Motor neuron (in vitro differentiated cells): ENCODE measurements at regions not wholly inside any gene's neighbourhood (a gene's known extent, or its start where the extent isn't known, plus 50 kb on each side); places are given as distances from the start of the nearest gene placed in this dataset.

Source experiments
- ATAC-seq, 8 experiments: fragments of 200-7000 bp; cut with Tn5 transposase; replicated peaks in 6 of 8; 2 replicates each; pipeline ENCODE4 v1.8.0; 2021; ENCODE audit warnings: mild to moderate bottlenecking in 8 of 8, moderate library complexity in 8 of 8
- H3K27ac ChIP-seq, 2 donors: fragments of 250-450 bp; sonication (Bioruptor Pico); 2 replicates each; pipeline ENCODE4 v1.9.0; 2021; ENCODE audit warnings: antibody characterized with exemption in 2 of 2, mild to moderate bottlenecking in 2 of 2, moderate library complexity in 1 of 2
- H3K4me1 ChIP-seq, 2 donors: fragments of 250-450 bp; sonication (Bioruptor Pico); replicated peaks in 1 of 2; 2 replicates each; pipeline ENCODE4 v1.6.1; 2021; ENCODE audit warnings: antibody characterized with exemption in 2 of 2, mild to moderate bottlenecking in 2 of 2, moderate library complexity in 1 of 2
- H3K4me3 ChIP-seq, 5 donors: fragments of 250-450 bp; sonication (Bioruptor Pico); 2 replicates each; pipeline ENCODE4 v1.9.0; 2021; ENCODE audit warnings: antibody characterized with exemption in 5 of 5, mild to moderate bottlenecking in 5 of 5, moderate library complexity in 4 of 5
- WGBS, 10 experiments: fragments of 450-650 bp; shearing (Covaris generic); methylation state at CpG; one replicate each; pipeline ENCODE4 v1.0.0; 2022; 5-methylcytosine and 5-hydroxymethylcytosine counted together
- in situ Hi-C, 9 experiments: fragments of 400-800 bp; cut with MboI; loops; one replicate each; pipeline ENCODE4 v1.15.0; 2021; ENCODE audit warnings: low sequenced_read_pairs in 9 of 9, low pct_unique_long_range_greater_than_20kb in 2 of 9; ENCODE audit not compliant: unreplicated experiment in 9 of 9

GRCh38 chr15:95365511-95366107 is 964.9 kb upstream of the NR2F2 start:
- Histone ChIP-seq H3K4me3 (no peak overlapping the region), H3K27ac (no peak overlapping the region), H3K4me1 (peaks cover 13 to 46% of the 10 kb centered on the region in 2 donors)
- WGBS, 10 experiments, result 0 to 87% (median 46%) methylated on average over 2 to 11 of the region's 12 CpGs; no CpG with 5 or more reads in 2 of the 10 experiments
- ATAC-seq, result peak in 5 of 8 experiments; percentile 87 to 94 (median 90)
- in situ Hi-C loops, result no loop called here

DNA sequence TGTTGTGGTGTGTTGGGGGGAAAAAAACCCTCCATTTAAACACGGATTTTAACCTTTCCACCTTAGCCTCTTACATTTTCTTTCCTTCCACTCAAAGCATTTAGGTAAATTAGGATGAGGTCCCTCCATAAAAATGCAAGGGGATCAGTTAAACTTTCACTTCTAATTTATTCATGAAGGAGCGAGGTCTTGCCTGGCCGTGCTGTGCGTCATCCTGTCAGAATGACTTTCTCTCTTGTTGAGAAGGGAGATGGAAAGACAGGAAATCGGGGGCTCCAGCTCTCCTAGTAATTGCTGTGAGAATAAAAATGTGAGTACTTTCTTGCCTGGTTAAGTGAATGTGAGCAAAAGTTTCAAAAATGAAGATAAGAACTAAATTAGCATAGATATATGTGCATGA is 962.3 kb upstream of the NR2F2 start:
- Histone ChIP-seq H3K27ac (no peak overlapping the region), H3K4me1 (peaks cover 13 to 46% of the 10 kb centered on the region in 2 donors), H3K4me3 (no peak overlapping the region)
- in situ Hi-C loops, result no loop called here
- ATAC-seq, result peak in 3 of 8 experiments; percentile 11 to 71 (median 48)
- WGBS, 10 experiments, result 7 to 80% (median 18%) methylated on average over 1 to 5 of the region's 5 CpGs; no CpG with 5 or more reads in 1 of the 10 experiments

DNA sequence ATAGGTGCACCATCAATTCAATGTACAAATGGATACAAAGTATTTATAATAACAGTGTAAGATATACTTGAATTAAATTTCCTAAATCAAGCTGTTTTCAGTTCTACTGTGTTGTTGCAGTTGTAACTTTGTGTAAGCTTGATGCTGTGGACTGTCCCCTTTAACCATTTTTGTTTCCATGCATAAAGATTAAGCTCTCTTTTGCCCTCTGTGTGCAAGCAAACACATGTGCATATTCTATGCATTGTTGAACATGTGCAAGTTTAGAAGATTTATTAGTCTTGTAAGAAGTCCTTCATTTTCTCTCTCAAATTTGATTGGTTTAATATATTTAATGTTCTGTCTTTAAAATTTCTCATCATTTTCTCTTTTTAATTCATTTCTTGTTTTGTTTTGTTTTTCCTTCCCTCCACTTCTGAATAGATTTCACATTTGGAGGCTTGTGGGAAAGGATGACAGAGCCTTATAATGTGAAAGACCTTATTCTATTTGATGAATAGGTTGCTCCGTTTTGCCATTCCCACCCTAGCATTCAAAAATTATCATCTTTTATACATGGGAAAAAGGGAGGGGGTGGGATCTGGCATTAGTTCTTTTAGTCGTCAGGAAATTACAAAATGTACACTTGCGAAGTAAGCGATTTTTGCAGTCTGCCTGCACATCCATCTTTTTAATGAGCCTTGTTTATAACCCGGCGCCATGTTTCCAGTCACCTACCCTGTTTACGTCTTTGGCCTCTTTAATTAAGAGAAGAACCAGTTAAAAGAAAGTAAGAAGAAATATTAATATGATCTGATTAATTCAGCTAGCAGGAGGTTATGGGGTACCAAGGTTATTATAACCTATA is 961.5 kb upstream of the NR2F2 start:
- peak in 3 of 8 experiments; percentile 63 to 86 (median 76) for ATAC-seq
- H3K4me1 ChIP-seq, result peaks cover 13 to 46% of the 10 kb centered on the region in 2 donors
- WGBS, 10 experiments, result 0 to 80% (median 53%) methylated on average over 3 to 7 of the region's 7 CpGs; no CpG with 5 or more reads in 1 of the 10 experiments
- no peak overlapping the region for H3K27ac ChIP-seq
- in situ Hi-C loops, result no loop called here
- no peak overlapping the region for H3K4me3 ChIP-seq

DNA sequence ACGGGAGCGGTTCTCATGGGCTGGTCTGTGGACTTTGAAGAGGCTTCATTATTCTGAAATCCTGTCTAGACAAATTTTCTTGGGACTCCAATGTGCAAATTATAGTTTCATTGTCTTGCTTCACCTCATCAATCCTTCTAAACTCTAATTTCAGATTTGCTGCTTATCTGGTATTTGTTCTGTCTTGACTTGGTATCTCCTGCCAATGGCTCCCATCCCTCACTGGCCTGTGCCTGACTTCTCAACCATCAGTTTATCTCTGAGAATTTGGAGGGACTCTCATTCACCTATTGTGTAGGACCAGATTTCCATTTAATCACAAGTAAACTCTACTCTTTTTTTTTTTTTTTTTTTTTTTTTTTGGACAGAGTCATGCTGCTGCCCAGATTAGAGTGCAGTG is 960.2 kb upstream of the NR2F2 start:
- H3K4me1 ChIP-seq, result peaks cover 13 to 39% of the 10 kb centered on the region in 2 donors
- H3K27ac ChIP-seq, result no peak overlapping the region
- in situ Hi-C loops, result no loop called here
- H3K4me3 ChIP-seq, result no peak overlapping the region
- no peak for ATAC-seq
- 38 to 100% (median 83%) methylated on average over 1 to 2 of the region's 2 CpGs; no CpG with 5 or more reads in 3 of the 10 experiments for WGBS, 10 experiments

GRCh38 chr15:95371664-95372063 is 958.8 kb upstream of the NR2F2 start:
- WGBS, 10 experiments, result 40 to 100% (median 78%) methylated on average over 1 to 2 of the region's 2 CpGs; no CpG with 5 or more reads in 1 of the 10 experiments
- Histone ChIP-seq H3K27ac (no peak overlapping the region), H3K4me1 (peaks cover 4 to 25% of the 10 kb centered on the region in 2 donors), H3K4me3 (no peak overlapping the region)
- ATAC-seq, result no peak
- in situ Hi-C loops, result no loop called here

DNA sequence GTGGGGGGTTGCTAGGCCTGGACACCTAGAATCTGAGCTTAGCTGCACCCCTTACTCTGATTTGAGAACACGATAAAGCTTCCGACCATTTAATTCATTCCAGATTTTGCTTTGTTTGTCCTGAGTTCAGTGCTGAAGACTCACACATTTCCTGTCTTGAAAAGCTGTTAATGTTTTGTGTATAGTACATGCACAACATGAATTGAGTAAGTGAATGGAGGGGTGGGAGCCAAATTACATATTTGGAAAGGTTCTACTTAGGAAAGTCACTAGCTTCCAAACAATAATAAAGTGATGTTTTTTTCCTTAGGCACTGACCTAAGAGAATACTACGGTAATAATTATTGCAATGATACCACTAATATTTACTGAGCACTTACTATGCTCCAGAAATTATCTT is 955.2 kb upstream of the NR2F2 start:
- 40 to 100% (median 100%) methylated on average over 1 to 3 of the region's 3 CpGs; no CpG with 5 or more reads in 3 of the 10 experiments for WGBS, 10 experiments
- no peak overlapping the region for H3K4me3 ChIP-seq
- in situ Hi-C loops, result no loop called here
- H3K4me1 ChIP-seq, result no peaks in the 10 kb centered on the region
- no peak overlapping the region for H3K27ac ChIP-seq
- ATAC-seq, result no peak

DNA sequence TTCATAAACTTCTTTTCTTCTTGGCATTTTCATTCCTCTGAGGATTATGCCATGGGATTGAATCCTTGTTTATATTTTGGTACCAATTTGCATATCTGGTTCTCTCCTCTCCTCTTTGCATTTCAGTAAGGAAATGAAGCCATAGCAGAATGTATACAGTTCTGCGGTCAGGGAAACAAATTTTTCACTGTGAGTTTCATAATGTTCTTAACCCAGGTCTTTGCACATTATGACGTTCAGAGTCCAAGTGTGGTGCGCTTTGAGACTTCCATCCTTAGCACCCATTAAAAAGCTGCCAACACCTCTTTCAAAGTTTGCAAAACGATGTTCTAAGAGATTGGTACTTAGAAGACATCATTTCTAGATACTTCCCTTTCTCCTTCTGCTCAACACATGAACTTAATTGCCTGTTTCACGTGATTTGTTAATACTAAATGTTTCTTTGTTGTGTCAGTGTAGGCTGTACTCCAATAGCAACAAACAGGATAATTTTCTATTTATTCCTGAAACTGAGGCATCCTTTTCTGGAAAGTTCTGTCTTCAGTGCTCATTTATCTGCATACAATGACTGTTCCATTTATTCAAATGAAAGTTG is 953.1 kb upstream of the NR2F2 start:
- in situ Hi-C loops, result no loop called here
- WGBS, 10 experiments, result 15 to 100% (median 84%) methylated on average over 2 to 5 of the region's 5 CpGs; no CpG with 5 or more reads in 1 of the 10 experiments
- no peaks in the 10 kb centered on the region for H3K4me1 ChIP-seq
- ATAC-seq, result peak in 2 of 8 experiments; percentile 42 to 58
- H3K4me3 ChIP-seq, result no peak overlapping the region
- H3K27ac ChIP-seq, result no peak overlapping the region

DNA sequence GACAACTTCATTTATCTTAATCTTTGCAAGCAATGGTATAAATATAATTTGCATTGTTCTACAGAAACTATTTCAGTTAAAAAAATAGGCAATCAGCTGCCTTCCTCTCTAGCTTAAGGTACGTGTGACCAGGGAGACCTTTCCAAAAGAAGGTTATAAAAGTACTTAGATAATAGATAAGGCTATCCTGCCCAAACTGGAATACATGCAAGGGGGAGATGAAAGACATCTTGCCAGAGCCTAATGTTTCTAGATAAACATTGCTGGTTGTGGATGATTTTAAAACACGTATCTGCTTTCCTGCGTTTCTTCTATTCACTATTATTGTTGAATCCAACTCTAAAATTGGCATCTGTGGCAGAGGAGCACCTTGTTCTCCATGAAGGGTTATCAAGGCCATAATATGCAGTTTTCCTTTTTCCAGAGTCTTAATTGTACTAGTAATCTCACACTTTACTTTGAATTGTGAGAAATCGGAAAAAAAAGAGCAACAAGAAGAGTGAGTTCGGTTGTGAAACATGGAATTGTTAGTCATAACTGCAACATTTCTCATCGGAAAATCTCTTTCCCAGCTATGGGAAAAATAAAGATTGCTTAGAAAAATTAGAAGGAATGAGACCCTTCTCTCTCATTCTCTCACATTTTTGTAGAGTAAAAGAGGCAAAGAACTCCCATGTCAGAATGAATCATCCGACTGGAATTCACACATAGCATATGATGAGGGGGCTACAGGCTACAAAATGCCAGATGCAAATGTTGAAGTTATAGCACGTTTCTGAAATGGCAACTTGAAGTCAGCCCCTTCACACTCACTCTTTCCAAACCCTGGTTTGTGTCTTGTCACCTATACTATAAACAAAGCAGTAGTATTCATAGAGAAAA is 936.1 kb upstream of the NR2F2 start:
- no peak for ATAC-seq
- no peaks in the 10 kb centered on the region for H3K4me1 ChIP-seq
- no peak overlapping the region for H3K4me3 ChIP-seq
- WGBS, 10 experiments, result 23 to 86% (median 76%) methylated on average over 4 to 8 of the region's 8 CpGs; no CpG with 5 or more reads in 1 of the 10 experiments
- in situ Hi-C loops, result no loop called here
- no peak overlapping the region for H3K27ac ChIP-seq

GRCh38 chr15:95400428-95400827 is 930.1 kb upstream of the NR2F2 start:
- H3K27ac ChIP-seq, result no peak overlapping the region
- peak in 2 of 8 experiments; percentile 25 to 51 for ATAC-seq
- in situ Hi-C loops, result no loop called here
- H3K4me1 ChIP-seq, result no peaks in the 10 kb centered on the region
- WGBS, 10 experiments, result 0 to 100% (median 48%) methylated on average over 1 of the region's 1 CpG; no CpG with 5 or more reads in 6 of the 10 experiments
- H3K4me3 ChIP-seq, result no peak overlapping the region

DNA sequence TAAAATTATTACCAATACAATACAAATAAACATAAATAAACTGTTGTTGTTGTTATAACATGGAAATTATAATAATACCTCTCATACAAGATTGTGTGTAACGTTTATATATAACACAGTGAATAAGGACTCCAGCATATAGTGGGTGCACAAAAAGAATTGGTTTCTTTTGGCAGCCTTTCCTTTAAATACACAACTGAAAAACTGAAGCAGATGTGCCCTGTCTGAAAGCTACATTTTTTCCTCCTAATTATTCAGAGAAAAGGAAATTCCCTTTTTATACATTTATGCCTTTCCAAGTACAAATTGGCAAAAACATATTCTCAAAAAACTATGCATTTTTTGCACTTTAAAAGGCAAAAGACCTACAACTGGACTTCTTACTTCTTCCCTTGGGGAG is 928.9 kb upstream of the NR2F2 start:
- WGBS, 10 experiments, result 0 to 100% (median 38%) methylated on average over 1 of the region's 1 CpG; no CpG with 5 or more reads in 3 of the 10 experiments
- in situ Hi-C loops, result no loop called here
- no peak overlapping the region for H3K4me3 ChIP-seq
- no peaks in the 10 kb centered on the region for H3K4me1 ChIP-seq
- no peak overlapping the region for H3K27ac ChIP-seq
- ATAC-seq, result no peak

DNA sequence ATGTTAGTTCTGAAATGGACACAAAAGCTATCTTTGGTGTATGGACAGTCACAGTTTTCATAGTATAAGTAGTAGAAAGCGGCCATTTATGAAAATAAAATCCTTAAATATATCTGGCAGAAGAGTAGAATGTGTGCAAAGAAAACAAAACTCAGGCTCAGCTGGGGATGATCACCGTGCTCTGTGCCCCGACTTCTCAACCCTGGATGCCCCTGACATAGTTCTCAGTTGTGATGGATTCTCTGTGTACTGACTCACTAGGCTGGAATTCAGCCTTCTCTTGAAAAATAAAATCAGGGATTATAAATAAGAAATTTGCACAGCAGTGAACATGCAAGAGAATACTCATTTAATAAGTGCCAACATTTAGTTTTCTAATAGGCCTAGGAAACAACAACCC is 925.1 kb upstream of the NR2F2 start:
- no peaks in the 10 kb centered on the region for H3K4me1 ChIP-seq
- H3K4me3 ChIP-seq, result no peak overlapping the region
- in situ Hi-C loops, result no loop called here
- no peak for ATAC-seq
- H3K27ac ChIP-seq, result no peak overlapping the region
- 23 to 96% (median 90%) methylated on average over 2 to 3 of the region's 3 CpGs; no CpG with 5 or more reads in 1 of the 10 experiments for WGBS, 10 experiments

GRCh38 chr15:95407534-95407933 is 923.0 kb upstream of the NR2F2 start:
- ATAC-seq, result no peak
- in situ Hi-C loops, result no loop called here
- Histone ChIP-seq H3K4me3 (no peak overlapping the region), H3K4me1 (no peaks in the 10 kb centered on the region), H3K27ac (no peak overlapping the region)
